Heart left ventricle (tissue), 16 donors: ENCODE measurements at regions not wholly inside any gene's neighbourhood (a gene's known extent, or its start where the extent isn't known, plus 50 kb on each side); places are given as distances from the start of the nearest gene placed in this dataset.

Experiments
- ATAC-seq, 4 donors: fragments of 200-7000 bp; cut with Tn5 transposase; one replicate each; pipeline ENCODE4 v1.9.1; 2020 to 2022; ENCODE audit warnings: moderate library complexity in 4 of 4, mild to moderate bottlenecking in 3 of 4, moderate number of reproducible peaks in 1 of 4
- DNase-seq, 5 donors: peaks; one replicate each; pipeline ENCODE4 v3.0.0-alpha.2; 2020
- H3K27ac ChIP-seq, 12 donors: fragments of 200-600 bp; sonication (generic) in 4 of 12; one replicate each; pipeline versions ENCODE4 v1.5.0 to v1.8.0; 2016 to 2022; ENCODE audit warnings: mild to moderate bottlenecking in 2 of 12
- H3K27me3 ChIP-seq, 9 donors: fragments of 200-600 bp; sonication (generic) in 2 of 9; one replicate each; pipeline versions ENCODE4 v1.5.1 to v1.8.0; 2016 to 2022; ENCODE audit warnings: mild to moderate bottlenecking in 3 of 9
- H3K36me3 ChIP-seq, 9 donors: fragments of 200-600 bp; sonication (generic) in 2 of 9; one replicate each; pipeline versions ENCODE4 v1.5.0 to v1.8.0; 2018 to 2022; ENCODE audit warnings: mild to moderate bottlenecking in 2 of 9
- H3K4me1 ChIP-seq, 12 donors: fragments of 200-600 bp; sonication (generic) in 4 of 12; one replicate each; pipeline versions ENCODE4 v1.5.0 to v1.8.0; 2016 to 2022; ENCODE audit warnings: mild to moderate bottlenecking in 3 of 12
- H3K4me3 ChIP-seq, 12 donors: fragments of 200-600 bp; sonication (generic) in 4 of 12; one replicate each; pipeline versions ENCODE4 v1.5.0 to v1.8.0; 2017 to 2022; ENCODE audit warnings: mild to moderate bottlenecking in 9 of 12, moderate library complexity in 4 of 12
- H3K9me3 ChIP-seq, 12 donors: fragments of 200-600 bp; sonication (generic) in 4 of 12; one replicate each; pipeline versions ENCODE4 v1.5.0 to v1.8.0; 2016 to 2022; ENCODE audit warnings: mild to moderate bottlenecking in 1 of 12
- CTCF ChIP-seq, 12 donors: fragments of 200-600 bp; sonication (generic) in 4 of 12; IDR thresholded peaks; one replicate each; pipeline versions ENCODE4 v1.5.0 to v1.8.0; 2018 to 2022; ENCODE audit warnings: antibody characterized with exemption in 12 of 12, mild to moderate bottlenecking in 5 of 12
- POLR2A ChIP-seq, 2 donors: fragments of 450-650 bp; IDR thresholded peaks; one replicate each; pipeline ENCODE4 v1.6.1; 2017; ENCODE audit warnings: antibody characterized with exemption in 2 of 2, mild to moderate bottlenecking in 2 of 2, moderate library complexity in 2 of 2
- WGBS, 4 donors: extraction: QIAGEN DNeasy Blood & Tissue Kit in 2 of 4; methylation state at CpG; one replicate each; pipeline versions ENCODE4 v1.1.5 to v1.1.7; 2013 to 2018; 5-methylcytosine and 5-hydroxymethylcytosine counted together
- intact Hi-C, 10 donors: fragments of 100-400 bp; cut with DNase I; formaldehyde crosslinking; loops; one replicate each; pipeline versions ENCODE4 v1.11.1 to v1.14.2; 2022
- donor health status: ischemic (EF 13 %, LVEDD 7.1; RV severe dilation, severe dysfunction).
- donor health status: healthy with polysubstance abuse.
- donor health status: DM: no; HTN: yes; CAD: no.
- donor health status: DM: no; HTN: no; CAD: no.
- donor health status: ischemic (EF 25% LVEDD 6.9; RV normal size, moderate dysfunction).
- donor health status: ischemic (EF 25% LVEDD 5.7; RV mildly dilated, moderate dysfunction).
- donor health status: healthy.
- donor health status: DM: yes; HTN: yes; CAD: no.
- donor health status: ischemic (EF 35%, LVEDD 5.7; RV mildly dilated, moderate dysfunction).
- donor health status: nonischemic (EF 11% LVEDD 7.7; RV severe dilation, severe dysfunction).
- donor health status: DM: yes; HTN: yes; CAD: no.
- donor health status: PGD.
- donor health status: ischemic (EF 29% LVEDD 5.4; RV normal size, mild dysfunction).
- donor health status: nonischemic (EF 23%, LVEDD 6.1; RV moderate dilation, normal function).

GRCh38 chr1:81165963-81166362 lies 634.8 kb upstream of the ADGRL2 start:
- 77 to 89% (median 86%) methylated on average over 2 of the region's 2 CpGs for WGBS, 4 donors
- no peak for DNase-seq
- Histone ChIP-seq H3K27ac (no peak overlapping the region), H3K4me1 (no peaks in the 10 kb centered on the region), H3K36me3 (no peaks in the 10 kb centered on the region), H3K4me3 (no peak overlapping the region), H3K9me3 (peaks cover 0 to 23% (median 9%) of the 10 kb centered on the region in 12 donors), H3K27me3 (no peaks in the 10 kb centered on the region)
- no peak for ATAC-seq
- TF ChIP-seq CTCF (IDR thresholded peaks at IDR 0.05) (no peak), POLR2A (IDR thresholded peaks at IDR 0.05) (no peak)
- intact Hi-C loops, result no loop called here

- Histone ChIP-seq H3K36me3 (no peaks in the 10 kb centered on the region), H3K9me3 (peaks cover 0 to 9% (median 0%) of the 10 kb centered on the region in 12 donors), H3K4me1 (no peaks in the 10 kb centered on the region), H3K27ac (no peak overlapping the region), H3K4me3 (no peak overlapping the region), H3K27me3 (no peaks in the 10 kb centered on the region)
- TF ChIP-seq CTCF (IDR thresholded peaks at IDR 0.05) (no peak), POLR2A (IDR thresholded peaks at IDR 0.05) (no peak)
- no peak for ATAC-seq
- WGBS, 4 donors, result 92 to 97% (median 96%) methylated on average over 3 of the region's 3 CpGs
- intact Hi-C loops, result no loop called here
- no peak for DNase-seq
Measured at GRCh38 chr1:81160696-81161095, 640.0 kb upstream of the ADGRL2 start.

GRCh38 chr1:81158592-81158991 lies 642.1 kb upstream of the ADGRL2 start:
- Histone ChIP-seq H3K4me3 (no peak overlapping the region), H3K9me3 (no peaks in the 10 kb centered on the region), H3K36me3 (no peaks in the 10 kb centered on the region), H3K27me3 (no peaks in the 10 kb centered on the region), H3K27ac (no peak overlapping the region), H3K4me1 (no peaks in the 10 kb centered on the region)
- TF ChIP-seq CTCF (IDR thresholded peaks at IDR 0.05), result no peak
- TF ChIP-seq POLR2A (IDR thresholded peaks at IDR 0.05), result no peak
- intact Hi-C loops, result no loop called here
- no peak for ATAC-seq
- DNase-seq, result no peak
- 23 to 46% (median 36%) methylated on average over 3 of the region's 3 CpGs for WGBS, 4 donors

- no peak overlapping the region for H3K4me3 ChIP-seq
- intact Hi-C loops, result no loop called here
- no peak for TF ChIP-seq POLR2A (IDR thresholded peaks at IDR 0.05)
- no peak for TF ChIP-seq CTCF (IDR thresholded peaks at IDR 0.05)
- WGBS, 4 donors, result 55 to 79% (median 69%) methylated on average over 1 of the region's 1 CpG
- H3K27ac ChIP-seq, result no peak overlapping the region
- DNase-seq, result no peak
- ATAC-seq, result no peak
- no peaks in the 10 kb centered on the region for H3K27me3 ChIP-seq
- H3K36me3 ChIP-seq, result no peaks in the 10 kb centered on the region
- H3K9me3 ChIP-seq, result no peaks in the 10 kb centered on the region
- H3K4me1 ChIP-seq, result no peaks in the 10 kb centered on the region
Measured at GRCh38 chr1:81157686-81158085, 643.0 kb upstream of the ADGRL2 start.
